Sigmoid colon (tissue), 3 donors: ENCODE measurements at regions not wholly inside any gene's neighbourhood (a gene's known extent, or its start where the extent isn't known, plus 50 kb on each side); places are given as distances from the start of the nearest gene placed in this dataset.

Experiments used
- POLR2A ChIP-seq, 2 donors: fragments of 450-650 bp; IDR thresholded peaks; one replicate each; pipeline ENCODE4 v1.6.1; 2016; ENCODE audit warnings: antibody characterized with exemption in 2 of 2, mild to moderate bottlenecking in 2 of 2, moderate library complexity in 2 of 2
- TF ChIP-seq, protein P1 (sequence below), 4 experiments: fragments of 450-650 bp in 3 of 4; fragments of 200-600 bp in 1 of 4; IDR thresholded peaks; one replicate each; pipeline ENCODE4 v1.5.1; 2016 to 2019; ENCODE audit warnings: antibody characterized with exemption in 4 of 4, mild to moderate bottlenecking in 3 of 4, moderate library complexity in 2 of 4

DNA sequence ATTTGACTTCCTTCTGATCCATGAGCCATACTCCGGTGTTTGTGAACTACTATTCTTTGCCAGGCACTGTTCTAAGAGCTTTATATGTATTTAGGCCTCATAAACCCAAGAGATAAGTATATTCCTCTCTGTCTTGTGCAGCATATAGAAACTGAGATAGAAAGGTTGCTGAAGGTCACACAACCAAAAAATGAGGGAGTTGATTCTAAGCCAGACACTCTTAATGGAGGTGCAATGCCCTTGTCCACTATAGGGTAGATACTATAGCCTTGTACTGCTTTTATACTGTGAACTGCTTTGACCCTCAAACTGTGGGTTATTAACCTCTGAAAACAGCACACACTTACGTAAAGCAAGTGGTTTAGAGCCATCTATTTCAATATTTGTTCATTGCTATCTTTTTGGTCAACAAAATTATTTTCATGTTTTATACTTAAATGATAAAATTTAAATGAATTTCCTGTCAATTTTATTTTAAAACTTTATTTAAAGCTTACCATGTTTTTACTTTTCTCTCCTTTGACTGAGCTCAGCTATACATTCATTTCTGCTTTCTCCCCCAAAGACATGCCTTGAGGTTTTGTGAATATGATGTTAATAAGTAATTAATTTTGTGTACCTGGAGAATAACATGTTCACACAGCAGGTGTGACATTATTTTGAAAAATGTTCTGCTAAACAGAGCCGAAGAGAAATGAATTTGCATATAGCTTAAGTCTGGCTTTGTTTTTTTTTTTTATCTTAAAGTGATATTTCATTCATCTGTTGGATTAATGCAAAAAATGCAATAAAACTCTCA, 687.3 kb downstream of the DNAJB9 start:
- no peak for TF ChIP-seq POLR2A (IDR thresholded peaks at IDR 0.05)
- TF ChIP-seq, protein P1, sequence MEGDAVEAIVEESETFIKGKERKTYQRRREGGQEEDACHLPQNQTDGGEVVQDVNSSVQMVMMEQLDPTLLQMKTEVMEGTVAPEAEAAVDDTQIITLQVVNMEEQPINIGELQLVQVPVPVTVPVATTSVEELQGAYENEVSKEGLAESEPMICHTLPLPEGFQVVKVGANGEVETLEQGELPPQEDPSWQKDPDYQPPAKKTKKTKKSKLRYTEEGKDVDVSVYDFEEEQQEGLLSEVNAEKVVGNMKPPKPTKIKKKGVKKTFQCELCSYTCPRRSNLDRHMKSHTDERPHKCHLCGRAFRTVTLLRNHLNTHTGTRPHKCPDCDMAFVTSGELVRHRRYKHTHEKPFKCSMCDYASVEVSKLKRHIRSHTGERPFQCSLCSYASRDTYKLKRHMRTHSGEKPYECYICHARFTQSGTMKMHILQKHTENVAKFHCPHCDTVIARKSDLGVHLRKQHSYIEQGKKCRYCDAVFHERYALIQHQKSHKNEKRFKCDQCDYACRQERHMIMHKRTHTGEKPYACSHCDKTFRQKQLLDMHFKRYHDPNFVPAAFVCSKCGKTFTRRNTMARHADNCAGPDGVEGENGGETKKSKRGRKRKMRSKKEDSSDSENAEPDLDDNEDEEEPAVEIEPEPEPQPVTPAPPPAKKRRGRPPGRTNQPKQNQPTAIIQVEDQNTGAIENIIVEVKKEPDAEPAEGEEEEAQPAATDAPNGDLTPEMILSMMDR (IDR thresholded peaks at IDR 0.05) = no peak
